ENCODE measurements at regions not wholly inside any gene's neighbourhood (a gene's known extent, or its start where the extent isn't known, plus 50 kb on each side); places are given as distances from the start of the nearest gene placed in this dataset.

DNA sequence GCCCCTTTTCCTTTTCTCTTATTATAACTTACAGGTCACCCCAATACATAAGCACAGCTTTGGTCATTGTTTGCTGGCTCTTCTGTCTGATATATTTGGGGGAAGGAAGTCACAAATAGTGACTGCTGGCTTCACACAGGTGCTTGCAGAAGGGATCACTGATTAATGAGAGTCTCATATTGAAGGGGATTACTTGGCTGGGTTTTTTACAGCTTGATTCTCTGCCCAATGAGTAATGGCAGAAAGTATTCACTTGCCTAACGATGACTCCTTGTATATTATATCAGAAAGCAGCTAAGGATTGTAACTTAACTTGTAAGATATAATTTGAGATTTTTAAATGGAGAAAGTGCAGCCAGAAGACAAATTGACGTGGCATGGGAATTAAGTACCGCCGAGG, 119.3 kb upstream of the PFN2 start:
- no peak for DNase-seq (ENCODE audit: low read depth)

DNA sequence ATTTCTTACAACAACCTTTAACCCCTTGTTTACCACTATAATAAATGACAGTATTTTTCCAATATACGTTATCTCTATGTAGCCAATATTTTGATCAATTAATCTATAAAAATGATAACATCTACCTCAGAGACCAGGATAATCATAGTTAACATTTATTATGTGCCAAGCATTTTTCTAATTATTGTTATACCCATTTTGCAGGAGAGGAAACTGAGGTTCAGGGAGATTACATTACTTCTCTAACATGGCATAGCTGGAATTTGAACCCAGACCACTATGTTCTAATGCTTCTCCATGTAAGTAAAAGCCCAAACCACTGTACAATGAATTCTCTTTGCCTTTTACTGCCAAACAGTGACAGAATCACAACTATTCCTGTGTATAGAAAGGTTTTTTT, 113.4 kb upstream of the PFN2 start:
- no peak for DNase-seq (ENCODE audit: low read depth)

DNA sequence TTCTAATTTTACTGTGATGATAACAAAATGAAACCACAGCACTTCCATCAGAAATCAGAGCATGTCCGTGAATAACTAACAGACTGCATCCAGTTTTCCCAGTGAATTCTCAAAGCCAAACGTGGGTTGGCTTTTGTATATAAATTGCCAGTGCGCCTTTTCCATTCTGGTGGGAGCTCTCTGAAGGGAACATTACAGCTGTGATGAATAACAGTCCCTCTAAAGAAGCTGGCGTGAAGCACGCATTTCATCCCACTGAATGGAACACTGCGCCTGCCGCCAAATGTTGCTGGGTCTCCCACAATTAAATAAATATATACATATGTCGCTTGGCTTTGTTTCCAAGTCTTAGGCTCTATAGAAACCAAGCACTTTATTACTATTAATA, 113.0 kb upstream of the PFN2 start:
- no peak for DNase-seq (ENCODE audit: low read depth)

DNA sequence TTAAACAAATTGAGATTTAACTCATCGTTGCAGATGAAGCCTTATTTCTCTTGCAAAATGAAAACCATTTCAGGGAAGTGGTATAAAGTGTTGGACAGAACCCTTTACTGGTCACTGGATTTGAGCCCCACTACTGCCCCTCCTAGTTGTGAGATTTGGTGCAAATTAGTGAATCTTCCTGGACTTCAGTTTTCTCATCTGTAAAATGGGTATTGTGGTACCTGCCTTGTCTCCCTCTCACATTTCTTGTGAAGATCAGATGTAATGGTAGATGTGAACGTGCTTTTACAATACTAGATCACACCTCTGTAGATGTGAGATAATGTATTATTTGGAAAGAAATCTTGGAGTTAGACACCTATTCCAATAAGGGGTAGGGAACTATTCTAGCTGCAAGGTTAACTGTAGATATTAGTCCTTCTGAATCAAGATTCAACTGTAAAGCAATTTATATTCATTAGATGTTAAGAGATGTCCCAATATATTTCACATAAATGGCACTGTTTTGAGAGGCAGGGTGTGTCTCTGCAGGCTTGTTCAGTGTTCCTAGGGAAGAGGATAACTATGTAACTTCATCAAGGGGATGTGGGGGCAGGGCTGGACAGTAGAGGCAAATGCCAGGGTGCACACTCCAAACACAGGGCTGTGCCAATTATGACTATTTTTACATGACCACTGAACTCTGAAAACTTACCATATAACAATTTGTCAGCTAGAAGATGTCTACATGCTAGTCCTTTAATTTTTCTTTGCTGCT, 112.4 kb upstream of the PFN2 start:
- DNase-seq (ENCODE audit: low read depth), result no peak

DNA sequence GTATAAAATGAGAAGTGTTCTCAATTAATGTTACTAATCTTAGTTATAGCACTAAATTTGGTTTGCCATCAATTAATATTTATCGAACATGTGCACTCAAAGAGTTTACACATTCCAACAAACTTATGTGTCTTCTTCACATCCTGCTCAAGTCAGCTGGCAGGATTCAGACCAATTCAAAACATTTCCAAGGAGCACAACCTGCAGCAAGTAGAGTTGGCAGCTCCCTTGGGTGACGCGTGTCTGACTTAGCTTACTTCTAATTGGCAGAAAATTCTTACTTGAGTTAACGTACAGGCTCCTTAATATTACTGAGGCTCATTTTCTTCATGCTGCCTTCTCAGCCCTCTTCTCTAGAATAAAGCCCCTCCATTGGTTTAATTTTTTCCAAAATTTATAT, 110.4 kb upstream of the PFN2 start:
- DNase-seq (ENCODE audit: low read depth), result peak; percentile 62

DNA sequence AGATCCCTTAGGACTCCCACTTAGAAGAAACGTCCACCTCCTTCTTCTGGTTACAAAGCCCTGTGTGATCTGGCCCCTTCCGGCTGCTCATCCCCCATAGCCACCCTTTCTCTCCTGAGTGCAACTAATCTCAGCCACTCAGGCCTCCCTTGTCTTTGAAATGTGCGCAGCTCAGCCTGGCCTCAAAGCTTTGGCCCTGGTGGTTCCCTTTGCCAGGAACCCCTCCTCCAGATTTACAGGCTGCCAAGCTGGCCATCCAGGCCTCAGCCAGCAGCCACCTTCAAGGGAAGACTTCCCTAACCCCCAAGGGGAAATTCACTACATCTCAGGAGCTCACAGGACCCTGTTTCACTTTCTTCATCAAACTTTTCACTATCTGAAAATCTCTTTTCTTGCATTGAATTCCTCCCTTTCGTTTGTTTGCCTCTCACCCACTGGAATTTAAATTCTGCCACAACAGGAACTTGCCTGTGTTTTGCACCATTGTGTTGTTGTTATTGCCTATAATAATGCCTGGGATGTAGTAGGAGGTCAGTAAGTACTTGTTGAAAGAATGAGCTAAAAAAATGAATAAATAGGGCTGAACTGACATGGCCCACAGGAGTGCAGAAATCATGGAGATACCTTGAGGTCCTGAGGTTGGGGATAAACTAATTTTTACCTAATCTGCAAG, 109.5 kb upstream of the PFN2 start:
- DNase-seq (ENCODE audit: low read depth), result no peak

DNA sequence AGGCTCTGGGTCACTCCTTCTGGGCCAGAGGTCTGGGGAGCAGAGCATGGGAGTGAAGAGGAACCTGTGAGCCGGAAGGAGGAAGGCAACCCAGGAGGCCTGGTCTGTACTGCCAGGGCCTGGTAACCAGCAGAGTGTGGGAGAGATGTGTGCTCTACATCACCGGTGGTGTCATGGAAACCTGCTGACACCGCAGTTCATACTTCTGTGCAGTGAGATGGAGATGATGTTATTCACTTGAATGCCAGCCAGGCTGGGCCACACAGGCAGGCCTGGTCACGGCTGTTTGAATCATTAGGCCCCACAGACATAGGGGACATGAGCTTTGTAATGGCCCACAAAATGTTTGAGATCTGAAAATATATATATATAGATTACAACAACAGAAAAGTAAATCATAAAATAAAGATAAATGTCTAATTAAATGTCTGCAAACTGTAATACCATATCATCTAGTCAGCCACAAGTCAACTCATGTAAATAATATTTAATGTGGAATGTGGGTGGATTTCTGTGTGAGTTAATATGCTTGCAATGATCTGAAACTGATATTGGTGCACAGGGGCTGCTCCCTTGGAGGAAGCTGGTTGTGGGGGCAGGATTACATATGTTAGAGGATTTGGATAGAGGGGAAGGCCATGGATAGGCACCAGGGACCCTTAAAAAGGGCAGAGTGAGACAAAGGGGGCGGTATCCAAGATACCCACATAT, 108.5 kb upstream of the PFN2 start:
- peak; percentile 74 for DNase-seq (ENCODE audit: low read depth)

DNA sequence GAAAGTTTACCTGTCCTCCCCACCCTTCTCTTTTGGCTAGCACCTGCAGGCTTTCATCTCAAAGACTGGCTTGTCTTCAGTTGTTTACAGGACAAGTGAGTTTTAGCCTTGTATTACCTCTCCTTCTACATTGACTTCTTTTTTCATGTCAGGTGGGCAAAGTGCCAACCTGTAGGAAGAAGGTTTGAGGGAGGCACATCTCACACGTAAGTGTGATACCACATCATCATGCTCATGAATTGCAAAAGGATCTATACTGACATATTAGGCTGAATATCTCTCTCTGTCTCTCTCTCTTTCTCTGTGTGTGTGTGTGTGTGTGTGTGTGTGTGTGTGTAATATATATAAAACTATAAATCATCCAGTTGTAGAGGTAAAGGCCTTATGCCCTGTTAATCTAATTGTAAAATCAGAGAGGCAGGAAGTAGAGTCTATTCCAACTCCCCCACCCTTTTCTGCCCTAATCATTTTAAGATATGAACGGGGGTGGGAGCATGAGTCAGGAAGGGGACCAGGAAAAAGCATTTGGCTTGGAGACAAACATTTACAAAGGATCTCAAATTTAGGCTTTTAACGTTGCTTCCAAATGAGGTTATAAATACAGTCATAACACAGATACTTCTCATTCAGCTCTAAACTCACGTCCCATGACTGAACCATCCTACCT, 107.0 kb upstream of the PFN2 start:
- no peak for DNase-seq (ENCODE audit: low read depth)

DNA sequence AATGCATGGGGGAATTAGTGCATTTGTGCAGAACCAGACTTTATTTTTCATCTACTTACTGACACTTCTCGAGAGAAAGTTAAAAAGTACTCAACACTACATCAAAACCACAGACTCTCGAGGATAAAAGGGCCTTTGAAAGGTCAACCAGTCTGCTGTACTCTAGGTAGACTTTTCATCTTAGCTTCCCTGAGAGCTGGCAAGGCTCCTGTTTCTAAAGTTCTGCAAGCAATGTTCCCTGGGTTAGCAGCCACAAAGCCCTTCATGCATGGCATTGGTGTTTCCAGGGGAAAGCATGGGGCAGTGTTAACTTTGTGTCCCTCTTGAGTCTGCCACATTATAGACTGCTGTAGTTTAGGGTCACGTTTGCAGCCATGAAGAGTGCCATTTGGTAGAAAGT, 106.4 kb upstream of the PFN2 start:
- DNase-seq (ENCODE audit: low read depth), result no peak

DNA sequence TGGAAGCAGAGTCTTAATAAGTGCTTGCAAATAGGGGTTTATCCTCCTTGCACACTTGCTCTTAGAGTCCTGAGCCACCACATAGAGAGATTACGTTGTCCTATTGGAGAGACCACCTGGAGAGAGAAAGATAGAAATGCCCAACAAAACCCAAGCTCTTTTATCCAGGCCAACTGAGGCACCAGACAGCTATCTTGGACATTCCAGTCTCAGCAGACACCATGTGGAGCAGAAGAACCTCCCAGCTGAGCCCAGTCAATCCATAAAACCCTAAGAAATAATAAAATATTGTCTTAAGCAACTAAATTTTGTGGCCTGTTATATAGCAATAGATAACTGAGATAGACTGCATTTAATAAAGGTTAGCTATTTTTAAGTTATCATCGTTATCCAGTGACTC, 105.7 kb upstream of the PFN2 start:
- no peak for DNase-seq (ENCODE audit: low read depth)

DNA sequence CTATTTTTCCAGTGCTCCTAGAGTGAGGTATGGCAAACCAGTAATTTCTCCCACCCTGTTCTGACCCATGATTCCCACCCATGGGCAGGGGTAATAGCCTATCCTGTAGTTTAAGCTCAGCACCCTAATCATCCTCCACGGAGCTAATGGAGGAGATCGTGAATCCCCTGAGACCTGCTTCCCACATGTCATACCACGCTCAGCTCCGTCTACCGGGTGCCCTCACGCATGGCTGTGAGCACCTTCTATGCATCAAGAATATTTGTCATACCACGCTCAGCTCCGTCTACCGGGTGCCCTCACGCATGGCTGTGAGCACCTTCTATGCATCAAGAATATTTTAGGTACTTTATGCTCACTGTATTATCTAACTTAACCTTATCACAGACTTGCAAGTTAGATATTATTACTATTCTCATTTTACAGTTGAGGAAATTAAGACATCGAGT, 104.7 kb upstream of the PFN2 start:
- no peak for DNase-seq (ENCODE audit: low read depth)

DNA sequence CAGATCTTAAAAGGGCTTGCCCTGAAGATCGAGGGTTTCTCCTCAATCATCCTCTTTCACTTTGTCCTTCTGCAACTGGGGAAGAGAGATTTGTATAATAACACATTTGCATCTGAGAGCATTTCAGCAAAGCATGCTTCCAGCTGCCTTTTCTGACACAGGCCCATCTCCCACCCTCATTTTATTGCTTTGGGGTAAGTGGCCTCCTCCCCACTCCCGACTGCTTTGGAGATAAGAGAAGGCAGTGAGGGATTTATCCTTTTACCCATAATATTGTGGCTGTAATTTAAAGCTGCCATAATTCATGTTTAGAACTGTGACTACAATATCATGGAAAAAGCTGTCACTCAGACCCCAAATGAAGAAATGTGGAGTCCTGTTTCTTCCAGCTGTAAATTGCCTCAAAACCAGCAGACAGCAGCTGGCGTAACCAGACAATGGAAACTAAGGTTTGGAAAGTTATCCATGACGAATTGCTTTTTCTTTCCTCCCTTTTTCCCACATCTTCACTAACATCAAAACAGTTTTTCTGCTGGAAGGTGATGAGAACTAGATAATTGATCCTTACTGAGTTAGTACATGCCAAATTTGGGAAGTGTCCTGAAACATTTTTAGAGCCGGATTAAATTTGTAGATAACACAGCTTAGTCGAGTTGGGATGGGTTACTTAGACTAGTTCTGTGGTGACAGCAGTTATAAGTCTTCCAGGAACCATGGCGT, 104.2 kb upstream of the PFN2 start:
- no peak for DNase-seq (ENCODE audit: low read depth)

DNA sequence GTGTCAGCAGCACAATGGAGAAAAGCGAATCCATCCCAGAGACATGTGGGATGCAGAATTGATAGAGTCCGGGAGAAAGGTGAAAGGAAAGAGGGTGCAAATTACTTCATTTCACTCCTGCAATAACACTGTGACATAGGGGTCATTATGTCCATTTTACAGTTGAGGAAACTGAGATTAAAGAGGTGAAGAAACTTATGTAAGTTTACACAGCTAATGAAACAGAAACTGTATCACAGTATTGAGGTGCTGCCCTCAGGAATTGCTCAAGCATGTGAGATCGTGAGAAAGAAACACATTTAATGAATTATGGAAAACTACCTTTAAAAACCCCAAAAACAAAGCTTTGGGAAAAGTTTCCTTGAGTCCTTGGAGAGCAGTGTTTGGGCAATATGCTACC, 103.6 kb upstream of the PFN2 start:
- DNase-seq (ENCODE audit: low read depth), result no peak

DNA sequence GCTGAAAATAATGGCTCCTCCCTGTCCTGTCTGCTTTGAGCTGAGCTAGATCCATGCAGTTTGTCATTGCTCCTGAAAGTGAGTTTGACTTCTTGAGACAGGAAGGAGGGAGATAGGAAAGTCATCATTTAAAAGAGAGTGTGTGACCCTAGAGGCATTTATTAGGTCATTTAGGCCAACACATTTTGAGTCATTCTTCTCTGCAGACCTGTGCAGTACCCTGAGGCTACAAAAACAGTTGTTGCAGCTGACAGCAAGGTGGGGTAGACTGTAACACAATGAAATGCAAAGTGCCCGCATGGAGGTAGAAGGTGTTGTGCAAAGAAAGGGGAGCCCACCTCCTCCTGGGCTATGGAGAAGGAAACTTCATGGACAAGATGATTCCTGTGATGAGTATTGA, 102.8 kb upstream of the PFN2 start:
- no peak for DNase-seq (ENCODE audit: low read depth)

DNA sequence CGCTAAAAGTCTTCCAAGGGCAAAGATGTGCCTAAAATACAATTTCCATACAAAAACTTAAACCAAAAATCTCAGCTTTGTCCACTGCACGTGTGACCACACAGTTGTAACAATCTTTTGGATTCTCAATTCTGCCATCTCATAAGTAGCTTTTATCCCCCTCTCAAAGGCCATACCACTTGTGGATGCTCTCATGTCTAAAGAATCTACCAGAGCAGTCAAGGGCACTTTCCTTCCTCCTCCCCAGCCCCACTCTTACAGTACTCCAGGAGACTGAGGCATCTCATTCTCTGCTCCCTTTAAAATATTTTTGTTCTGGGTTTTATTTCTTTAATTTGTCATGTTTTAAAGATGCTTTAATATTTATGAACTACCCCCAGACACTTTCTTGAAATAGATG, 102.3 kb upstream of the PFN2 start:
- no peak for DNase-seq (ENCODE audit: low read depth)

DNA sequence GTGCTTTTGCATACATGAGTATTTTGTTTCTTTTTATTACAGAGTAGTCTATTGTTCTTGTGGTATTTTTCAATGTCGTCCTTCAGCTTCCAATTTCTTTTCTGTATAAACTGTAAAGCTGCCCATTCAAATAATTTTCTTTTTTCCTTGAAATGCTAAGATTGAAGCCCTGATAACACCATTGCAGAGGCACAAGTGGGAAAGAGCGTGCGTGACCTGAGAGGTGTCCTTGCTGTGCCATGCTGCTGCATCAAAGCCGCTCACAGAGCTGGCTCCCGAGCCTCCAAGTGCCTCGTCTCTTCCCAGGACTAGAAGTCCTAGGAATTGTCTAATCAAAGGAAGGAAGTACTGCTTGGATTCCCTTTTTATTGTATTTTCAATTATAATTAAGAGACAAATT, 101.9 kb upstream of the PFN2 start:
- DNase-seq (ENCODE audit: low read depth), result no peak

DNA sequence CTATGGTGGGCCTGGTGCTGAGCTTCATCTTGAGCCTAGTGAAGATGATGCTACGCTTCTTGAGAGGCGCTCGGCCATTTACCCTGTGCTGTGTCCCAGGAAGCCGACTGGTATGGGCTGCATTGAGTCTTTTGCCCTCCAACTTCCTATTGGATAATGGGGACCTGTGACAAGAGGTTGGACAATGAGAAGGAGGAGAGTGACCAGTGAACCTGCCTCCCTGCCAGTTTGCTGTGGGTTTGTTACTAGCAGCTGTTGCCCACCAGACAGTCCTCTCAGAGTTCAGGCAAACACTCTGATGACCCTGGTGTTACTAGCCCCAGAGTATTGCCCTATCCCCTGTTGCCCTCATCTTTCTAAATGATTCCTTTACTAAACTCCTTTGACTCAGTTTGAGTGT, 99.6 kb upstream of the PFN2 start:
- no peak for DNase-seq (ENCODE audit: low read depth)

DNA sequence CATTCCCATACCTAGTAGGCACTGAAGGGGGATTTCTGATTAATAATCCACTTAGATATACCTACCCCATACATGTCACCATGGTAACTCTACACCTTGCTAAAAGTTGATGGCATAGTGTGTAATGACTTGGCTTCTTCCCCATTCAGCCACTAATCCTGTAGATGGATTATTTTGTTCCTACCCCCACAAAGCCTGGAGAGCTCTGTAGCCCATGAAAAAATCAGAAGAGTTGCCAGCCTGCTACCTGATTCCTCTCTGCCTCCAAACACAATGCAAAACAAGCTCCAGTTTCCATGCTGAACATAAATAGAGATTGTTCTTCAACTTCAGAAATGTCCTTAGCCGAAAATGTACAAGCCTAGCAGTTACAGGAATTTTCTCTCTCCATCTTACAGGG, 98.9 kb upstream of the PFN2 start:
- no peak for DNase-seq (ENCODE audit: low read depth)

DNA sequence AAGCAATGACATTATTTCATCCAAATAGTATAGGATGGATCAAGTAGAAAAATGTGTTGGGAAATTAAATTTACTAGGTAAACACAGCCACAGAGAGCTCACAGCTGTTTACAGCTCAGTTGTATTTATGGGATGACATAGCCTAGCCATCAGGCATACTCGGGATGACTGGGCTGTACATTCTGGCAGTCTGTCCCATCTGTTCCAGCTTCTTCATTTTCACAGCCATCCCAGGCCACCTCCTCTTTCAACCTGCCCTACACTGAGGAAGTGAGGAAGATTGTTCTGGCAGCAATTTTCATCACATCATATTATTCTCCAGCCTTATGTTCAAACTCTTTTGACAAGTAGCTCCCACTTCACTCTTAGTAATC, 98.4 kb upstream of the PFN2 start:
- no peak for DNase-seq (ENCODE audit: low read depth)

DNA sequence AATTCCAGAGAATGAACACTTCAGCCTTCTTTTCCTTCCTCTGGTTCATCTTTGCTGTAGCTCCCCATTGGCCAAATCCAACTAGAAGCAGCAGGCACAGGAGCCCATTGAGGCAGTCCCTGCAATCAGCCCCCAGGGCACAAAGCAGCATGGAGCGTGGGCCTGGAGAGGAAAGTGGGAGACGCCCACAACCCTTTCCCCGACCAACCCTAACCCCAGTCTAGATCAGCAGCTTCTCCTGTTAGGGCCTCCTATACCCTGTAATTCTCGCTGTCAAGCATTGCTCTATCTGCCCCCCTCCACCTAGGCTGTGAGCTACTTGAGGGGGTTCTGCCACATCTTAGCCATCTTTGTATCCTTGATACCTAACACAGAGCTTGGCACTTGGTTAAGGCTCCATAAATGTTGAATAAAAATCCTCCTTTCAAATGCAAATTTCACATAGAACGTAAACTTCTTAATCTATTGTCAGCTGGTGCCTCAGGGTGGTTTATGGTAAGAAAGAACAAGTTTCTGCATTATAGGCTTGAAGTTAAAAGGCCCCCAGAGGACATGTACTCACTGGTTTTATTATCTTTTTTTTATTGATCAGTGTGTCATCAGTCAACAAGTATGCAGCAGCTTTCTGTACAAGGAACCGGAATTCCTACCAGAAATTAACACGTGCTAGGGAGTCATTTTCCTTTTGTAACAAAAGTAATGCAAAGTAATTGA, 97.9 kb upstream of the PFN2 start:
- DNase-seq (ENCODE audit: low read depth), result no peak

DNA sequence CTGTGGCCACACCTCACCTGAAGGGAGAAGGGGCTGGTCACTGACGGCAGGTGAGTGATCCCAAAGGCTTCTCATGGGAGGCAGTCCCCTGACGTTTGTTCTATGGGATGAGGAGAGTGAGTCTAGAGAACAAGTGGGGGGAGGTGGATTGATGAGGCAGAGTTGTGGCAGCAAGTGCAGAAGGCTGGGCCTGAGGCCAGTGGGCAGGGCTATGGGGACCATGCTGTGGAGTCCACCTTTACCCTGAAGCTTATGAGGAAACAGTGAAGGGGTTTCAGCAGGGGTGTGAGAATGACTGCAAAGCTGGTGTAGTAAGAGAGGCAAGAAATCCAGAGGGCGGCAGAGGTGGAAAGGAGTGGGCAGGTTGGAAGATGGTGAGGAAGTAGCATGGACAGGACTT, 96.9 kb upstream of the PFN2 start:
- no peak for DNase-seq (ENCODE audit: low read depth)

DNA sequence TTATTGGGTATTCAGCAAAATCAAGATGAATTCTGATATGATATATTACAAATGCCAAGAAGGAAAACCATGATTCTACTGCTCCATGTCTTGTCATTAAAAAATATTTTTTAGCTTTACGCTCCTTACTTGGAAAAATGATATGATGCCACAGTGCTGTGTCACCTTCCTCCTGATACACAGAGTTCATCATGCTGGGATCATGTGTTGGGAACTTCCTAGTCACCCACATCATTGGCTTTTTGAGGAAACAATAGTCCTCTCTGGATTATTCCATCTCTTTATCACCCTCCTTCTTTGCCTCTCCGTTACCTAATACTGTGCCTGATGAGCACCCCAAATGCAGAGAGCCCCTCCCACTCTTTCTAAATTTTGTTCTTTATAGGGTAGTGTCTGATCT, 94.3 kb upstream of the PFN2 start:
- no peak for DNase-seq (ENCODE audit: low read depth)

All from HS-5 (cell line).